Breast epithelium (tissue), 3 donors: ENCODE measurements at regions not wholly inside any gene's neighbourhood (a gene's known extent, or its start where the extent isn't known, plus 50 kb on each side); places are given as distances from the start of the nearest gene placed in this dataset.

Experiments
- POLR2A ChIP-seq: fragments of 450-650 bp; IDR thresholded peaks from one replicate; pipeline ENCODE4 v1.6.1; 2016; ENCODE audit warnings: antibody characterized with exemption, mild to moderate bottlenecking, moderate library complexity
- POLR2AphosphoS5 ChIP-seq, 3 donors: sonication (generic); formaldehyde crosslinking; IDR thresholded peaks; one replicate each; pipeline ENCODE4 v1.6.1; 2017; ENCODE audit warnings: antibody characterized with exemption in 3 of 3
- TF ChIP-seq, protein P1 (sequence below), 3 donors: fragments of 450-650 bp; IDR thresholded peaks; one replicate each; pipeline ENCODE4 v1.5.1; 2016 to 2017; ENCODE audit warnings: antibody characterized with exemption in 3 of 3, mild to moderate bottlenecking in 3 of 3, moderate library complexity in 3 of 3

DNA sequence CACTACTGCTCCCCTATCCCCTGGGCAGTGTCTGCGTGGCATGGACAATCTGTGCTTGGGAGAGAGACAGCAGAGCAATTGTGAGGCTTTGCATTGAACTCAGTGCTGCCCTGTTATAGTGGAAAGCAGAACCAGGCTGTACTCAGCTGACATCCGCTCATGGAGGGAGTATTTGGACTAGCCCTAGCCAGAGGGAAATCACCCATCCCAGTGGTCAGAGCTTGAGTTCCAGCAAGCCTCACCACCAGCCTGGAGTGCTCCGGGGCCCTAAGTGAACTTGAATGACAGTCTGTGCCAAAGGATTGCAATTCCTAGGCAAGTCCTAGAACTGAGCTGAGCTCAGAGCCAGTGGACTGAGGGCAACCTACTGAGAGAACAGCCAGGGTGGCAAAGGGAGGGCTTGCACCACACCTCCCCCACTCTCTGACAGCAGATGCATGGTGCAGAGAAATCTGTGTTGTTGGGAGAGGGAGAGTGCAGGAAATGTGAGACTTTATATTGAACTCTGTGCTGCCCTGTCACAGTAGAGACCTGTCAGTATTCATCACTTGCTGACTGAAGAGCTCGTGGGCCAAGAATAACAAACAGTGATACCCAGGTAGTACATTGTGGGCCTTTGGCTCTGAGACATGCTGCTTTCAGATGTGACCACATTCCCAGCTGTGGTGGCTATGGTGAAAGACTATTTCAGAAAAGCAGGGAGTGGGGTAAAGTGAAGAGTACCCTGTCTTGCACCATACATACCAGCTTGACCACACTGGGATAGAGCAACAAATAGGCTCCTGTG lies 107.7 kb upstream of the SLC5A9 start:
- TF ChIP-seq, protein P1, sequence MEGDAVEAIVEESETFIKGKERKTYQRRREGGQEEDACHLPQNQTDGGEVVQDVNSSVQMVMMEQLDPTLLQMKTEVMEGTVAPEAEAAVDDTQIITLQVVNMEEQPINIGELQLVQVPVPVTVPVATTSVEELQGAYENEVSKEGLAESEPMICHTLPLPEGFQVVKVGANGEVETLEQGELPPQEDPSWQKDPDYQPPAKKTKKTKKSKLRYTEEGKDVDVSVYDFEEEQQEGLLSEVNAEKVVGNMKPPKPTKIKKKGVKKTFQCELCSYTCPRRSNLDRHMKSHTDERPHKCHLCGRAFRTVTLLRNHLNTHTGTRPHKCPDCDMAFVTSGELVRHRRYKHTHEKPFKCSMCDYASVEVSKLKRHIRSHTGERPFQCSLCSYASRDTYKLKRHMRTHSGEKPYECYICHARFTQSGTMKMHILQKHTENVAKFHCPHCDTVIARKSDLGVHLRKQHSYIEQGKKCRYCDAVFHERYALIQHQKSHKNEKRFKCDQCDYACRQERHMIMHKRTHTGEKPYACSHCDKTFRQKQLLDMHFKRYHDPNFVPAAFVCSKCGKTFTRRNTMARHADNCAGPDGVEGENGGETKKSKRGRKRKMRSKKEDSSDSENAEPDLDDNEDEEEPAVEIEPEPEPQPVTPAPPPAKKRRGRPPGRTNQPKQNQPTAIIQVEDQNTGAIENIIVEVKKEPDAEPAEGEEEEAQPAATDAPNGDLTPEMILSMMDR (IDR thresholded peaks at IDR 0.05): no peak
- TF ChIP-seq POLR2A (no peak), POLR2AphosphoS5 (IDR thresholded peaks at IDR 0.05) (no peak)
